Mucosa of stomach (tissue), 1 donor: ENCODE measurements at regions not wholly inside any gene's neighbourhood (a gene's known extent, or its start where the extent isn't known, plus 50 kb on each side); places are given as distances from the start of the nearest gene placed in this dataset.
"Not testable (repeated sequence)": the region's sequence is repeated elsewhere in the genome, so short reads cannot be mapped to it uniquely, and the experiment has no call there.

Experiments
- H3K27me3 ChIP-seq: one replicate; pipeline ENCODE4 v1.7.0; 2013; ENCODE audit warnings: mild to moderate bottlenecking, low read length; ENCODE audit not compliant: control insufficient read depth, insufficient read depth
- H3K36me3 ChIP-seq: one replicate; pipeline ENCODE4 v1.7.0; 2013; ENCODE audit warnings: low read length; ENCODE audit not compliant: control insufficient read depth, insufficient read depth
- H3K4me1 ChIP-seq: one replicate; pipeline ENCODE4 v1.7.0; 2013; ENCODE audit warnings: mild to moderate bottlenecking, low read length; ENCODE audit not compliant: control insufficient read depth, insufficient read depth
- H3K4me3 ChIP-seq: one replicate; pipeline ENCODE4 v1.7.0; 2013; ENCODE audit warnings: low read length
- H3K9ac ChIP-seq: one replicate; pipeline ENCODE4 v1.7.0; 2013; ENCODE audit warnings: mild to moderate bottlenecking, low read length, moderate library complexity
- H3K9me3 ChIP-seq: one replicate; pipeline ENCODE4 v1.7.0; 2013; ENCODE audit warnings: mild to moderate bottlenecking, low read length, moderate library complexity; ENCODE audit not compliant: control insufficient read depth
- donor health status: Pancreatic carcinoma.

DNA sequence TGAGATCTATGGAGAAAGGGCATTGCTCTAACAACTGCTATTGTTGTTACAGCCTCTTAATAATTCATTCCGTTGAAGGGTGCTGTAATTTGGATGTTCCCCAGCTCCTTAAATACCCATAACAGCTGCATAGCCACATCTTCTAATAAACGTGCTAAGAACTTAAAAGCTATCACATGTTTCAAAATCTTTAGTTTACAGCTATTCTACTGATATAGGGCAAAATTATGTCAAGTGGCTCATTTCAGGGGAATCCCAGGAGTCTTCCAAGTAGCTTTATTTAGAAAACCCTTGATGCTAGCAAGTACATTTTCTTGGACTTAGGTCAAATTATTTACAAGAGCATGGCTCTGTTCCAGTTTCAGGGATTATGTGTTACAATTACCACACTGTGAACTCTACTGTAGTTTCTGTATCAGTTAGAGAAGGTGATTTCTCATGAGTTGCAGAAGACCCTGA lies 990.4 kb upstream of the ACO1 start:
- Histone ChIP-seq H3K9ac (no peak overlapping the region), H3K9me3 (no peaks in the 10 kb centered on the region), H3K27me3 (no peaks in the 10 kb centered on the region), H3K36me3 (no peaks in the 10 kb centered on the region), H3K4me3 (no peak overlapping the region), H3K4me1 (no peaks in the 10 kb centered on the region)

DNA sequence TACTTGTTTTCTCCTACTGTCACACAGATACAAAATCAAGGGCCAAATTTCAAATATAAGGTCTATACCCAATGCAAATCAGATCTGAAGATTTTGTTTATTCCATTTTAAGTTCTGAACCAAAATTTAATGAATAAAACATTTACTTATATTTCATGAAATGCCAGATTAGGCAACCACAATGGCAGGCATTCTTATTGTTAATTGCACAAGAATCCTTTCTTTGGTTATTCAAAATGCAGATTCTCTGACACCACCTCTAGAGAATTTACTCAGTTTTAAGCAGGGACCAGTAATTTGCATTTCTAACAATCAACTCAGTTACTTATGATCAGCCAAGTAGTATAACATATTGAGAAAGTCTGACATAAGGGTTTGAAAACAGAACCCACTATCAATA lies 972.4 kb upstream of the ACO1 start:
- Histone ChIP-seq H3K9ac (no peak overlapping the region), H3K9me3 (no peaks in the 10 kb centered on the region)

DNA sequence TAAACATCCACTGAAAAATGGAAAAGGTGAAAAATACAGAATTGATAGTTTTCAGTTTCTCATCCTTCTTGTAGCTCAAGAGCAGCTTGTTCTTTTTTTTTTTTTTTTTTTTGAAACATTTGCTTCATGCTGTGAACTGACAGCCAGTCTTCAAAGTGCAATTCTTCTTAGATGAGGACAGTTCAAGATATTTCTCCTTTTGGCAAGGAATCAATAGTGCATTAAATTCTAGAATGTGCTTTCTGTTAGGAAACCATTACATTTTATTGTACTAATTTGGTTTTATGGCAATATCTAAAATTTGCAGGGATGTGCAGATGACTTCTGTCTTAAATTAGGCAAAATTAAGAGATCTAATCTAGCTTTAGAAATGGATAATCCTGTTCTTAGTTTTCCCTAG lies 969.3 kb upstream of the ACO1 start:
- Histone ChIP-seq H3K9ac (no peak overlapping the region), H3K4me3 (no peak overlapping the region)

More for the DNA sequence above, 972.4 kb upstream of the ACO1 start:
- no peaks in the 10 kb centered on the region for H3K4me1 ChIP-seq
- no peaks in the 10 kb centered on the region for H3K27me3 ChIP-seq
- H3K36me3 ChIP-seq: no peaks in the 10 kb centered on the region
- no peak overlapping the region for H3K4me3 ChIP-seq

GRCh38 chr9:31418419-31418818 lies 966.0 kb upstream of the ACO1 start:
- no peaks in the 10 kb centered on the region for H3K27me3 ChIP-seq
- no peaks in the 10 kb centered on the region for H3K4me1 ChIP-seq
- no peaks in the 10 kb centered on the region for H3K36me3 ChIP-seq
- no peak overlapping the region for H3K9ac ChIP-seq
- no peaks in the 10 kb centered on the region for H3K9me3 ChIP-seq
- no peak overlapping the region for H3K4me3 ChIP-seq

More for the DNA sequence above, 969.3 kb upstream of the ACO1 start:
- H3K9me3 ChIP-seq: no peaks in the 10 kb centered on the region
- H3K27me3 ChIP-seq: no peaks in the 10 kb centered on the region
- H3K36me3 ChIP-seq: no peaks in the 10 kb centered on the region
- H3K4me1 ChIP-seq: no peaks in the 10 kb centered on the region

GRCh38 chr9:31443630-31444457 lies 940.6 kb upstream of the ACO1 start:
- H3K4me1 ChIP-seq, H3K9ac ChIP-seq, H3K36me3 ChIP-seq, H3K4me3 ChIP-seq, H3K9me3 ChIP-seq, H3K27me3 ChIP-seq: not testable (repeated sequence)

DNA sequence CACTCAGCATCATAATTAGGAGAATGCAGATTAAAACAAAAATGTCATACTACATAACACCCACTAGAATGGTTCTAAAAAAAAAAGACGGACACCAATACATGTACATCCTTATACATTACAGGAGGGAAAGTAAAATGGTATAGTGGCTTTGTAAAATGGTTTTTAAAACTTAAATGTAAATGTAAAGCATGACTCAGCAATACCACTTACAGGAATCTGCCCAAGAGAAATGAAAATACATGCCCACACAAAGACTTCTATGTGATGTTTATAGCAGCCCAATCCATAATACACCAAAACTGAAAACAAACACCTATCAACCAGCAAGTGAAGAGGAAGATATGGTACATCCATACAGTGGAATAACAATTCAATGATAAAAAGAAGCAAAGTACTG lies 939.1 kb upstream of the ACO1 start:
- no peak overlapping the region for H3K4me3 ChIP-seq
- H3K9ac ChIP-seq: no peak overlapping the region
- no peaks in the 10 kb centered on the region for H3K27me3 ChIP-seq
- no peaks in the 10 kb centered on the region for H3K9me3 ChIP-seq
- no peaks in the 10 kb centered on the region for H3K4me1 ChIP-seq
- H3K36me3 ChIP-seq: no peaks in the 10 kb centered on the region

DNA sequence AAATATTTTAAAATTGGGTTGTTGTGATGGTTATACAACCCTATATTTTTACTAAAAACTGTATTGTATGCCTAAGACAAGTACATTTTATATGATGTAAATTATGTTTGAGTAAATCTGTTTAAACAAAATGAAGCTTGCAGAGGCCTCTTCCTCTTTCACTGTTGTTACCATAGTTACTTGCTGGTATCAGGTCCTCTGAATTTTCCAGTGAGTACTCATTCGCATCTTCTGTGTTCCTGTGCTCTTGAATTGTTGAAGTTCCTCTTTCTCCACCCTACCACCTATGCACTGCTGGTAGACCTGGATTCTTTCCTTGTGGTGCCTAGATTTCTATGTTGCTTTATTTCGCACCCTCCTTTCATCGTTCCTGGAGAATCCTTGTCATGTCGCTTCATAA lies 938.5 kb upstream of the ACO1 start:
- Histone ChIP-seq H3K36me3 (no peaks in the 10 kb centered on the region), H3K9ac (no peak overlapping the region), H3K9me3 (no peaks in the 10 kb centered on the region), H3K4me3 (no peak overlapping the region), H3K4me1 (no peaks in the 10 kb centered on the region), H3K27me3 (no peaks in the 10 kb centered on the region)

GRCh38 chr9:31467075-31467474 lies 917.4 kb upstream of the ACO1 start:
- Histone ChIP-seq H3K4me1 (no peaks in the 10 kb centered on the region), H3K4me3 (no peak overlapping the region), H3K9me3 (no peaks in the 10 kb centered on the region), H3K9ac (no peak overlapping the region), H3K27me3 (no peaks in the 10 kb centered on the region), H3K36me3 (no peaks in the 10 kb centered on the region)

- Histone ChIP-seq H3K9me3 (no peaks in the 10 kb centered on the region), H3K36me3 (no peaks in the 10 kb centered on the region), H3K27me3 (no peaks in the 10 kb centered on the region), H3K4me1 (no peaks in the 10 kb centered on the region), H3K4me3 (no peak overlapping the region), H3K9ac (no peak overlapping the region)
These were observed 914.4 kb upstream of the ACO1 start for GRCh38 chr9:31470051-31470450.

DNA sequence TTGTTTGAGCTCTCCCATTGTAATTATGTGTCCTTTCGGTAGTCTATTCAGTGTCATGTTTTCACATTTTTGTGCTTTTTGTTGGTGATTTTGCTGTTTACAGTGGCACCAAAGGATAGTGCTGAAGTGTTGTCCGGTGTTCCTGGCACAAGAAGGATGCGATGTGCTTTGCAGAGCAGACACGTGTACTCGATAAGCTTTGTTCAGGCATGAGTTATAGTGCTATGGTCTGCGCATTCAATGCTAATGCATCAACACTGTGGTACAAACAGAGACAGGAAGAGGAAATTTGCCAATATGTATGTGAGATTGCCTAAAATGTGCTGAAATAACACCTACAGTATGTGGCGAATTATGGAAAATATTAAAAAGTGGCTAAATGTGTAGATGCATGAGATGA lies 913.4 kb upstream of the ACO1 start:
- H3K9ac ChIP-seq: no peak overlapping the region
- no peak overlapping the region for H3K4me3 ChIP-seq
- H3K4me1 ChIP-seq: no peaks in the 10 kb centered on the region
- H3K9me3 ChIP-seq: no peaks in the 10 kb centered on the region
- no peaks in the 10 kb centered on the region for H3K36me3 ChIP-seq
- no peaks in the 10 kb centered on the region for H3K27me3 ChIP-seq

GRCh38 chr9:31486630-31487029 lies 897.8 kb upstream of the ACO1 start:
- H3K36me3 ChIP-seq: no peaks in the 10 kb centered on the region
- H3K9ac ChIP-seq: no peak overlapping the region
- no peaks in the 10 kb centered on the region for H3K9me3 ChIP-seq
- no peaks in the 10 kb centered on the region for H3K27me3 ChIP-seq
- H3K4me1 ChIP-seq: no peaks in the 10 kb centered on the region
- H3K4me3 ChIP-seq: no peak overlapping the region

DNA sequence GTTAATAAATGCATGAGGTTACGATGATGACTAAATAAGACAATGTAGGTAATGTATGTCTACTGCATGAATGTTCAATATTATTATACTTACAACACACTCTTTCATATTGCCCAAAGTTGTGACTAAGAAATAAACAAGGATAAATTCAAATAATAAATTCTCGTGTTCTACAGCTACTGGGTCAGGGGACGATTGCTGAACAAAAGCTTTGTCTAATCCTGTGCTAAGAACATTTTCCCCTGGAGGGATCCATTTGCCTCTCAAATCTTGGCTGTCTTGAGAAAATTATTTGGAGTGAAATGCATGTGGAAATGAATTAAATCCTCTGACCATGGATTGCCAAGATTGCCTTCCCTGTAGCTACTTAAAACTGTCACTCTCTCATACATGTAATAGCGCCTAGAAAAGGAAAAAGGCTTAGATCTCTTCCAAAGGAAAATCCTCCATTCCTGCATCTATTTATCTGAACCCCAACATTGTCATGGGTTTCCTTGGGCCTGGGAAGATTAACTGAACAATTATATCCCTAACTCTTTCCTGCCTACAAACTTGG lies 893.8 kb upstream of the ACO1 start:
- no peak overlapping the region for H3K9ac ChIP-seq
- no peak overlapping the region for H3K4me3 ChIP-seq
- no peaks in the 10 kb centered on the region for H3K4me1 ChIP-seq
- no peaks in the 10 kb centered on the region for H3K36me3 ChIP-seq
- no peaks in the 10 kb centered on the region for H3K27me3 ChIP-seq
- no peaks in the 10 kb centered on the region for H3K9me3 ChIP-seq
